B cell (primary cell): ENCODE measurements at regions not wholly inside any gene's neighbourhood (a gene's known extent, or its start where the extent isn't known, plus 50 kb on each side); places are given as distances from the start of the nearest gene placed in this dataset.

Experiments used
- ATAC-seq: fragments of 200-7000 bp; cut with Tn5 transposase; one replicate; pipeline ENCODE4 v1.10.0; 2021; ENCODE audit warnings: low read depth, mild to moderate bottlenecking, moderate number of reproducible peaks, moderate library complexity
- CTCF ChIA-PET: fragments of 350-600 bp; sonication (Branson Sonifier 250); formaldehyde crosslinking; loops from one replicate; lab custom pipeline; 2021; ENCODE audit warnings: antibody characterized with exemption, inconsistent platforms; lab: Charles Lee
- POLR2A ChIA-PET: fragments of 350-600 bp; sonication (Branson Sonifier 250); formaldehyde crosslinking; loops from one replicate; lab custom pipeline; 2021; ENCODE audit warnings: antibody characterized with exemption; lab: Charles Lee
- DNase-seq: peaks from one replicate; pipeline ENCODE4 v3.0.0; 2013
- H2AFZ ChIP-seq: 2 replicates; pipeline ENCODE4 v1.6.1; 2012; ENCODE audit warnings: mild to moderate bottlenecking, low read depth, low read length; ENCODE audit not compliant: insufficient read depth, poor library complexity, severe bottlenecking
- H3K27ac ChIP-seq, 2 donors: 1 replicate in 1 of 2; 2 replicates in 1 of 2; pipeline ENCODE4 v1.5.1; 2012 to 2013; ENCODE audit warnings: low read length in 2 of 2, mild to moderate bottlenecking in 2 of 2, moderate library complexity in 1 of 2
- H3K27me3 ChIP-seq, 4 experiments: fragments of 200-600 bp in 1 of 4; sonication (generic) in 1 of 4; replicated peaks in 1 of 4; 1 replicate in 2 of 4; 2 replicates in 2 of 4; pipeline versions ENCODE4 v1.6.1 to v1.7.0; 2013 to 2016; ENCODE audit warnings: low read length in 3 of 4, mild to moderate bottlenecking in 2 of 4, mixed read lengths in 1 of 4, moderate library complexity in 1 of 4; ENCODE audit not compliant: insufficient read depth in 4 of 4, control insufficient read depth in 3 of 4; ENCODE audit errors: control extremely low read depth in 1 of 4
- H3K36me3 ChIP-seq, 2 experiments: replicated peaks in 1 of 2; 1 replicate in 1 of 2; 2 replicates in 1 of 2; pipeline versions ENCODE4 v1.6.1 to v1.7.1; 2013; ENCODE audit warnings: low read length in 1 of 2; ENCODE audit not compliant: insufficient read depth in 2 of 2, control insufficient read depth in 1 of 2; ENCODE audit errors: control extremely low read depth in 1 of 2, extremely low read depth in 1 of 2
- H3K4me1 ChIP-seq, 2 donors: fragments of 200-600 bp in 1 of 2; sonication (generic) in 1 of 2; 1 replicate in 1 of 2; 2 replicates in 1 of 2; pipeline versions ENCODE4 v1.5.1 to v1.6.1; 2013 to 2017; ENCODE audit warnings: low read length in 2 of 2; ENCODE audit not compliant: control insufficient read depth in 2 of 2, insufficient read depth in 2 of 2
- H3K4me2 ChIP-seq: replicated peaks from 2 replicates; pipeline ENCODE3; 2012; ENCODE audit warnings: mild to moderate bottlenecking, low read depth, low read length; ENCODE audit not compliant: poor library complexity, severe bottlenecking
- H3K4me3 ChIP-seq, 5 experiments: fragments of 200-600 bp in 1 of 5; sonication (generic) in 1 of 5; 1 replicate in 3 of 5; 2 replicates in 2 of 5; pipeline versions ENCODE4 v1.5.1 to v1.7.0; 2011 to 2016; ENCODE audit warnings: low read length in 4 of 5, mild to moderate bottlenecking in 4 of 5, low read depth in 2 of 5, control low read depth in 1 of 5, moderate library complexity in 1 of 5; ENCODE audit not compliant: insufficient read depth in 1 of 5; ENCODE audit errors: control extremely low read depth in 1 of 5, extremely low read depth in 1 of 5
- H3K79me2 ChIP-seq: fragments of 200-600 bp; sonication (generic); one replicate; pipeline ENCODE4 v1.6.0; 2016; ENCODE audit warnings: low read length; ENCODE audit not compliant: control insufficient read depth, insufficient read depth
- H3K9ac ChIP-seq: fragments of 200-600 bp; sonication (generic); 2 replicates; pipeline ENCODE4 v1.6.1; 2017; ENCODE audit warnings: mild to moderate bottlenecking, low read length, moderate library complexity
- H3K9me3 ChIP-seq, 3 donors: one replicate each; pipeline versions ENCODE4 v1.6.1 to v1.7.1; 2013; ENCODE audit warnings: low read length in 2 of 3; ENCODE audit not compliant: control insufficient read depth in 2 of 3, insufficient read depth in 1 of 3; ENCODE audit errors: control extremely low read depth in 1 of 3
- H4K20me1 ChIP-seq: 2 replicates; pipeline ENCODE4 v1.6.0; 2012; ENCODE audit warnings: mild to moderate bottlenecking, low read length; ENCODE audit not compliant: insufficient read depth, control insufficient read depth, poor library complexity, severe bottlenecking
- H3K27ac Mint-ChIP-seq: one replicate; pipeline ENCODE4 v1.8.0; 2021; ENCODE audit warnings: mixed read lengths
- H3K27me3 Mint-ChIP-seq: one replicate; pipeline ENCODE4 v1.8.0; 2021; ENCODE audit warnings: mixed read lengths
- H3K4me1 Mint-ChIP-seq: one replicate; pipeline ENCODE4 v1.8.0; 2021; ENCODE audit warnings: mixed read lengths
- H3K4me3 Mint-ChIP-seq: one replicate; pipeline ENCODE4 v1.8.0; 2021; ENCODE audit warnings: mixed read lengths
- H3K9me3 Mint-ChIP-seq: one replicate; pipeline ENCODE4 v1.8.0; 2022; ENCODE audit warnings: mixed read lengths; ENCODE audit not compliant: insufficient read depth
- CTCF ChIP-seq: fragments of 200-600 bp; IDR thresholded peaks from one replicate; pipeline ENCODE4 v1.8.0; 2022; ENCODE audit warnings: antibody characterized with exemption, mild to moderate bottlenecking
- EZH2 ChIP-seq: IDR thresholded peaks from 2 replicates; pipeline ENCODE4 v1.6.1; 2012; ENCODE audit warnings: borderline replicate concordance, low read depth, mild to moderate bottlenecking, moderate library complexity, low read length; ENCODE audit not compliant: insufficient read depth, poor library complexity, severe bottlenecking
- WGBS: methylation state at CpG from one replicate; pipeline ENCODE4 v1.1.5; 2013; ENCODE audit warnings: missing lambda C conversion rate; ENCODE audit not compliant: insufficient coverage; 5-methylcytosine and 5-hydroxymethylcytosine counted together
- intact Hi-C: fragments of 100-400 bp; cut with micrococcal nuclease; formaldehyde crosslinking; loops from one replicate; pipeline ENCODE4 v1.10.0; 2022

DNA sequence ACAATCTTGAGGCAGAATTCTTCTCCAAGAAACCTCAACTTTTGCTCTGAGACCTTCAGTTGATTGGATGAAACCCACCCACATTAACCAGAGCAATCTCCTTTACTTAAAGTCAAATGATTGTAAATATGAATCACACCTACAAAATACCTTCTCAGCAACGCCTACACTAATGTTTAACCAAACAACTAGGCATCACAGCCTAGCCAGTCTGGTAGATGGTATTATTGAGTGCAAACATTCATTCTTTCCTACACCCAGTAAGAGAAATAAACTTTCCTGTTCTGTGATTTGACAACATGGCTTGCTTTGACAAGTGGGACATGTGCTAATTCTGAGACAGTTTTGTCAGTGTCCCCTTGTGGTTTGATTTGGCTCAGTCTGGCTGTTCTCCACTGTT is 252.2 kb downstream of the HACE1 start:
- Mint-ChIP-seq H3K27me3 (peaks cover 4% of the 10 kb centered on the region), H3K4me3 (no peak overlapping the region), H3K9me3 (no peaks in the 10 kb centered on the region), H3K4me1 (no peaks in the 10 kb centered on the region), H3K27ac (no peak overlapping the region)
- Histone ChIP-seq H3K9ac (no peak overlapping the region), H3K27ac (no peak overlapping the region), H3K4me2 (no peak overlapping the region), H3K4me1 (no peaks in the 10 kb centered on the region), H4K20me1 (no peaks in the 10 kb centered on the region), H3K27me3 (no peaks in the 10 kb centered on the region), H3K9me3 (no peaks in the 10 kb centered on the region), H3K4me3 (no peak overlapping the region), H3K79me2 (no peaks in the 10 kb centered on the region), H2AFZ (no peak overlapping the region), H3K36me3 (no peaks in the 10 kb centered on the region)
- intact Hi-C loops = no loop called here
- WGBS = no CpG with 5 or more reads among the region's 1 CpG
- TF ChIP-seq EZH2 (no peak), CTCF (no peak)
- CTCF ChIA-PET = no interaction called here
- no peak for DNase-seq
- POLR2A ChIA-PET = no interaction called here
- no peak for ATAC-seq

DNA sequence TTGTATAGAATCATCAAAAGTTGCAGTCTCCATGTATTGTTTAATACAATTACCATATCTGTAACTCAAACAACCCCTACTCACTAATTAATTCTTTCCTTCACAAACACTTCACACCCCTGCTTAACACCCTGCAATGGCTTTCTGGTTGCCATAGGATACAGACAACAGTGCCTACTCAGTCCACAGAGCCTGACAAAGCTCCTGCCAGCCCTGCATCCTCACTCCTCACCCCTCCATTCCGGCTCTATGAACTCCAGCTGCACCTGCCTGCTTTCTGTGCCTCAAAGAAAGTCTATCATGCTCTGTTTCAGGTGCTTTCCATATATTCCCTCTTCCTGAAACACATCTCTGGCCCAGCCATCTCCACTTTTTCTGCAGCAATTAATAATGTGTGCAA is 253.4 kb downstream of the HACE1 start:
- POLR2A ChIA-PET = no interaction called here

More for the DNA sequence above, 253.4 kb downstream of the HACE1 start:
- DNase-seq (no peak), ATAC-seq (no peak)
- Histone ChIP-seq H3K9ac (no peak overlapping the region), H4K20me1 (no peaks in the 10 kb centered on the region), H3K27ac (no peak overlapping the region), H3K4me1 (no peaks in the 10 kb centered on the region), H3K9me3 (no peaks in the 10 kb centered on the region), H3K27me3 (no peaks in the 10 kb centered on the region), H3K36me3 (no peaks in the 10 kb centered on the region), H3K4me3 (no peak overlapping the region), H3K79me2 (no peaks in the 10 kb centered on the region), H2AFZ (no peak overlapping the region), H3K4me2 (no peak overlapping the region)
- no peaks in the 10 kb centered on the region for H3K9me3 Mint-ChIP-seq
- H3K27ac Mint-ChIP-seq = no peak overlapping the region
- no peak overlapping the region for H3K4me3 Mint-ChIP-seq
- no peak for TF ChIP-seq CTCF
- TF ChIP-seq EZH2 = no peak
- intact Hi-C loops = no loop called here
- CTCF ChIA-PET = no interaction called here
- H3K27me3 Mint-ChIP-seq = peaks cover 4% of the 10 kb centered on the region
- H3K4me1 Mint-ChIP-seq = no peaks in the 10 kb centered on the region
- WGBS = 91% methylated on average over 1 of the region's 1 CpG
